ENCODE measurements at regions not wholly inside any gene's neighbourhood (a gene's known extent, or its start where the extent isn't known, plus 50 kb on each side); places are given as distances from the start of the nearest gene placed in this dataset.

- no peak for DNase-seq
These were observed 358.8 kb downstream of the ELAVL2 start for GRCh38 chr9:23467276-23467675.

GRCh38 chr9:23477908-23478307 lies 348.1 kb downstream of the ELAVL2 start:
- no peak for DNase-seq

- DNase-seq, result no peak
These were observed 342.5 kb downstream of the ELAVL2 start for GRCh38 chr9:23483566-23483965.

- DNase-seq, result peak; percentile 2
These were observed 333.7 kb downstream of the ELAVL2 start for GRCh38 chr9:23492126-23493002.

- DNase-seq, result no peak
These were observed 332.8 kb downstream of the ELAVL2 start for GRCh38 chr9:23493219-23493618.

GRCh38 chr9:23496489-23497136 lies 329.4 kb downstream of the ELAVL2 start:
- DNase-seq, result no peak

GRCh38 chr9:23497137-23497504 lies 328.9 kb downstream of the ELAVL2 start:
- no peak for DNase-seq

- no peak for DNase-seq
These were observed 324.0 kb downstream of the ELAVL2 start for GRCh38 chr9:23502004-23502403.

GRCh38 chr9:23522952-23523351 lies 303.1 kb downstream of the ELAVL2 start:
- no peak for DNase-seq

GRCh38 chr9:23524607-23525155 lies 301.4 kb downstream of the ELAVL2 start:
- no peak for DNase-seq

- no peak for DNase-seq
These were observed 299.2 kb downstream of the ELAVL2 start for GRCh38 chr9:23526806-23527205.

GRCh38 chr9:23532282-23532681 lies 293.8 kb downstream of the ELAVL2 start:
- DNase-seq, result no peak

GRCh38 chr9:23537192-23538066 lies 288.6 kb downstream of the ELAVL2 start:
- DNase-seq, result no peak

- no peak for DNase-seq
These were observed 288.0 kb downstream of the ELAVL2 start for GRCh38 chr9:23538067-23538402.

GRCh38 chr9:23538461-23539003 lies 287.5 kb downstream of the ELAVL2 start:
- no peak for DNase-seq

- DNase-seq, result no peak
These were observed 286.7 kb downstream of the ELAVL2 start for GRCh38 chr9:23539311-23539710.

GRCh38 chr9:23541976-23542375 lies 284.1 kb downstream of the ELAVL2 start:
- no peak for DNase-seq

GRCh38 chr9:23542438-23542837 lies 283.6 kb downstream of the ELAVL2 start:
- DNase-seq, result no peak

- no peak for DNase-seq
These were observed 283.1 kb downstream of the ELAVL2 start for GRCh38 chr9:23542927-23543326.

GRCh38 chr9:23543419-23543818 lies 282.6 kb downstream of the ELAVL2 start:
- no peak for DNase-seq

- DNase-seq, result no peak
These were observed 280.3 kb downstream of the ELAVL2 start for GRCh38 chr9:23545728-23546127.

- no peak for DNase-seq
These were observed 274.7 kb downstream of the ELAVL2 start for GRCh38 chr9:23551311-23551721.
